CD14-positive monocyte (primary cell): ENCODE measurements at regions not wholly inside any gene's neighbourhood (a gene's known extent, or its start where the extent isn't known, plus 50 kb on each side); places are given as distances from the start of the nearest gene placed in this dataset.

ENCODE experiments used
- DNase-seq, 3 donors: peaks; one replicate each; pipeline ENCODE4 v3.0.0-alpha.2; 2011 to 2022
- H2AFZ ChIP-seq: 2 replicates; pipeline ENCODE4 v1.6.0; 2012; ENCODE audit warnings: mild to moderate bottlenecking, low read depth, low read length, inconsistent platforms; ENCODE audit not compliant: insufficient read depth, poor library complexity, severe bottlenecking
- H3K27ac ChIP-seq, 2 donors: 1 replicate in 1 of 2; 2 replicates in 1 of 2; pipeline ENCODE4 v1.5.1; 2012 to 2013; ENCODE audit warnings: low read length in 2 of 2, control low read depth in 1 of 2, inconsistent platforms in 1 of 2, low read depth in 1 of 2, mild to moderate bottlenecking in 1 of 2
- H3K27me3 ChIP-seq, 2 donors: one replicate each; pipeline versions ENCODE4 v1.6.0 to v1.6.1; 2011 to 2013; ENCODE audit warnings: low read length in 2 of 2; ENCODE audit not compliant: control insufficient read depth in 2 of 2, insufficient read depth in 2 of 2
- H3K36me3 ChIP-seq, 2 donors: replicated peaks in 1 of 2; 1 replicate in 1 of 2; 2 replicates in 1 of 2; pipeline versions ENCODE4 v1.5.1 to v1.6.1; 2012 to 2013; ENCODE audit warnings: low read length in 2 of 2, control low read depth in 1 of 2, inconsistent platforms in 1 of 2, mild to moderate bottlenecking in 1 of 2; ENCODE audit not compliant: insufficient read depth in 2 of 2, control insufficient read depth in 1 of 2
- H3K4me1 ChIP-seq, 2 donors: 1 replicate in 1 of 2; 2 replicates in 1 of 2; pipeline versions ENCODE4 v1.5.1 to v1.6.1; 2012 to 2013; ENCODE audit warnings: low read length in 2 of 2, control low read depth in 1 of 2, inconsistent platforms in 1 of 2, mild to moderate bottlenecking in 1 of 2, moderate library complexity in 1 of 2; ENCODE audit not compliant: insufficient read depth in 2 of 2, control insufficient read depth in 1 of 2
- H3K4me2 ChIP-seq: replicated peaks from 2 replicates; pipeline ENCODE3; 2012; ENCODE audit warnings: low read length, moderate library complexity, mild to moderate bottlenecking; ENCODE audit not compliant: poor library complexity, severe bottlenecking; ENCODE audit errors: extremely low read depth
- H3K4me3 ChIP-seq, 3 experiments: fragments of 200-600 bp in 1 of 3; sonication (generic) in 1 of 3; replicated peaks in 1 of 3; 1 replicate in 2 of 3; 2 replicates in 1 of 3; pipeline ENCODE4 v1.5.1; 2011 to 2013; ENCODE audit warnings: low read length in 3 of 3, mild to moderate bottlenecking in 3 of 3, control low read depth in 2 of 3, low read depth in 2 of 3, inconsistent platforms in 1 of 3, moderate library complexity in 1 of 3
- H3K79me2 ChIP-seq: 2 replicates; pipeline ENCODE4 v1.6.0; 2012; ENCODE audit warnings: mild to moderate bottlenecking, control low read depth, inconsistent platforms, low read length, moderate library complexity; ENCODE audit not compliant: insufficient read depth
- H3K9ac ChIP-seq: 2 replicates; pipeline ENCODE4 v1.6.0; 2017; ENCODE audit warnings: low read length, mild to moderate bottlenecking; ENCODE audit not compliant: insufficient read depth, poor library complexity, severe bottlenecking
- H3K9me3 ChIP-seq, 2 donors: replicated peaks in 1 of 2; 1 replicate in 1 of 2; 2 replicates in 1 of 2; pipeline versions ENCODE4 v1.5.1 to v1.6.1; 2012 to 2013; ENCODE audit warnings: low read length in 2 of 2, control low read depth in 1 of 2; ENCODE audit not compliant: control insufficient read depth in 1 of 2, insufficient read depth in 1 of 2
- H4K20me1 ChIP-seq: 2 replicates; pipeline ENCODE4 v1.6.0; 2012; ENCODE audit warnings: mild to moderate bottlenecking, low read length, control low read depth, moderate library complexity; ENCODE audit not compliant: insufficient read depth
- H3K27ac Mint-ChIP-seq, 7 donors: one replicate each; pipeline ENCODE4 v1.8.0; 2020; ENCODE audit warnings: mild to moderate bottlenecking in 7 of 7, mixed read lengths in 7 of 7, moderate library complexity in 6 of 7, inconsistent platforms in 2 of 7
- H3K27me3 Mint-ChIP-seq, 3 donors: one replicate each; pipeline ENCODE4 v1.8.0; 2021 to 2022; ENCODE audit warnings: low read depth in 3 of 3, mild to moderate bottlenecking in 3 of 3, mixed read lengths in 3 of 3, moderate library complexity in 3 of 3, inconsistent platforms in 1 of 3
- H3K36me3 Mint-ChIP-seq, 2 donors: one replicate each; pipeline ENCODE4 v1.8.0; 2020; ENCODE audit warnings: mixed read lengths in 2 of 2, inconsistent platforms in 1 of 2, mild to moderate bottlenecking in 1 of 2
- H3K4me1 Mint-ChIP-seq: one replicate; pipeline ENCODE4 v1.8.0; 2020; ENCODE audit warnings: mild to moderate bottlenecking, mixed read lengths
- H3K4me3 Mint-ChIP-seq, 2 donors: one replicate each; pipeline ENCODE4 v1.8.0; 2020; ENCODE audit warnings: mild to moderate bottlenecking in 2 of 2, mixed read lengths in 2 of 2, moderate library complexity in 1 of 2
- H3K9me3 Mint-ChIP-seq, 7 donors: one replicate each; pipeline ENCODE4 v1.8.0; 2020 to 2022; ENCODE audit warnings: mixed read lengths in 7 of 7, mild to moderate bottlenecking in 6 of 7, moderate library complexity in 6 of 7, inconsistent platforms in 2 of 7
- CTCF ChIP-seq: fragments of 200-600 bp; IDR thresholded peaks from one replicate; pipeline ENCODE4 v1.8.0; 2022; ENCODE audit warnings: antibody characterized with exemption, mild to moderate bottlenecking
- WGBS: methylation state at CpG from one replicate; pipeline ENCODE4 v1.1.5; 2013; ENCODE audit warnings: missing lambda C conversion rate; ENCODE audit not compliant: insufficient coverage; 5-methylcytosine and 5-hydroxymethylcytosine counted together
- intact Hi-C, 2 donors: fragments of 100-400 bp; cut with micrococcal nuclease; formaldehyde crosslinking; loops; one replicate each; pipeline versions ENCODE4 v1.15.0 to v1.15.1; 2023

DNA sequence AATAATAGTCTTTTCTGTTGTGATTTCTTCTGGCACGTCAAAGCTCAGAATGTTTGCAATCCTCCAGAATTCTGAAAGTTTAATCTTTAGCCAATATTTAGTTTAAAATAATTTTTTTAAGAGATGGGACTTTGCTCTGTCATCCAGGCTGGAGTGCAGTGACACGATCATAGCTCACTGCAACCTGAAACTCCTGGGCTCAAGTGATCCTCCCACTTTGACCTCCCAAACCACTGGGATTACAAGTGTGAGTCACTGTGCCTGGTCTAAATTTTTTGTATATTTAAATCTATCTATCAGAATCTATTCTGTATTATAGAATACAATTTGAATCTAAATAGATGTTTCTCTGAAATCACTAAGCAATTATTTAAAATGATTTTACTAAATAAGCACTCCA, 572.7 kb downstream of the VRK1 start:
- H3K27me3 Mint-ChIP-seq, result peaks cover 0 to 5% (median 2%) of the 10 kb centered on the region in 3 donors
- Histone ChIP-seq H3K4me1 (no peaks in the 10 kb centered on the region), H3K36me3 (no peaks in the 10 kb centered on the region), H2AFZ (no peak overlapping the region), H3K27me3 (no peaks in the 10 kb centered on the region), H3K79me2 (no peaks in the 10 kb centered on the region), H3K9ac (no peak overlapping the region), H3K27ac (no peak overlapping the region), H3K9me3 (no peaks in the 10 kb centered on the region), H3K4me2 (no peak overlapping the region), H4K20me1 (no peaks in the 10 kb centered on the region), H3K4me3 (no peak overlapping the region)
- no peak overlapping the region for H3K4me3 Mint-ChIP-seq
- intact Hi-C loops, result no loop called here
- no peak overlapping the region for H3K27ac Mint-ChIP-seq
- H3K36me3 Mint-ChIP-seq, result no peaks in the 10 kb centered on the region
- no peak for TF ChIP-seq CTCF
- WGBS, result no CpG with 5 or more reads among the region's 2 CpGs
- DNase-seq, result no peak
- no peaks in the 10 kb centered on the region for H3K9me3 Mint-ChIP-seq
- H3K4me1 Mint-ChIP-seq, result no peaks in the 10 kb centered on the region

- Histone ChIP-seq H3K9me3 (no peaks in the 10 kb centered on the region), H3K79me2 (no peaks in the 10 kb centered on the region), H3K9ac (no peak overlapping the region), H4K20me1 (no peaks in the 10 kb centered on the region), H2AFZ (no peak overlapping the region), H3K36me3 (no peaks in the 10 kb centered on the region), H3K27me3 (no peaks in the 10 kb centered on the region), H3K4me2 (no peak overlapping the region), H3K4me1 (no peaks in the 10 kb centered on the region), H3K4me3 (no peak overlapping the region), H3K27ac (no peak overlapping the region)
- intact Hi-C loops, result no loop called here
- WGBS, result 78% methylated on average over 3 of the region's 3 CpGs
- no peak overlapping the region for H3K4me3 Mint-ChIP-seq
- DNase-seq, result no peak
- H3K9me3 Mint-ChIP-seq, result peaks cover 0 to 5% (median 2%) of the 10 kb centered on the region in 7 donors
- H3K27me3 Mint-ChIP-seq, result peaks cover 3 to 9% (median 4%) of the 10 kb centered on the region in 3 donors
- H3K27ac Mint-ChIP-seq, result no peak overlapping the region
- H3K36me3 Mint-ChIP-seq, result no peaks in the 10 kb centered on the region
- H3K4me1 Mint-ChIP-seq, result peaks cover 2% of the 10 kb centered on the region
- no peak for TF ChIP-seq CTCF
These were observed 579.1 kb downstream of the VRK1 start for GRCh38 chr14:97376310-97376709.
